Activated T-cell treated with anti-CD3 and anti-CD28 coated beads, Interleukin-2, amount 50 U/mL, for 72 hours (primary cell): ENCODE measurements at regions not wholly inside any gene's neighbourhood (a gene's known extent, or its start where the extent isn't known, plus 50 kb on each side); places are given as distances from the start of the nearest gene placed in this dataset.
A peak's percentile ranks its signal among the peaks of the same experiment; 100 is the strongest.

Source experiments
- ATAC-seq, 2 donors: fragments of 150-1000 bp; cut with Tn5 transposase; replicated peaks in 1 of 2; 2 replicates each; pipeline ENCODE4 v1.10.0; 2021; ENCODE audit warnings: moderate library complexity in 2 of 2, mild to moderate bottlenecking in 1 of 2
- DNase-seq, 2 donors: peaks; one replicate each; pipeline ENCODE4 v3.0.0; 2021 to 2022; ENCODE audit warnings: mixed read lengths in 1 of 2
- H3K27ac Mint-ChIP-seq: one replicate; pipeline ENCODE4 v1.8.0; 2022; ENCODE audit warnings: mild to moderate bottlenecking, moderate library complexity, mixed read lengths
- H3K27me3 Mint-ChIP-seq: one replicate; pipeline ENCODE4 v1.8.0; 2022; ENCODE audit warnings: low read depth, mixed read lengths
- H3K36me3 Mint-ChIP-seq, 2 donors: one replicate each; pipeline ENCODE4 v1.8.0; 2022; ENCODE audit warnings: mixed read lengths in 2 of 2, mild to moderate bottlenecking in 1 of 2; ENCODE audit not compliant: insufficient read depth in 2 of 2
- H3K4me1 Mint-ChIP-seq: one replicate; pipeline ENCODE4 v1.8.0; 2022; ENCODE audit warnings: low read depth, mixed read lengths
- H3K4me3 Mint-ChIP-seq, 2 donors: one replicate each; pipeline ENCODE4 v1.8.0; 2022; ENCODE audit warnings: mild to moderate bottlenecking in 2 of 2, mixed read lengths in 2 of 2, moderate library complexity in 2 of 2
- H3K9me3 Mint-ChIP-seq, 2 donors: one replicate each; pipeline ENCODE4 v1.8.0; 2022; ENCODE audit warnings: mixed read lengths in 2 of 2

GRCh38 chr18:24651434-24651833 lies 191.0 kb downstream of the HRH4 start:
- H3K9me3 Mint-ChIP-seq, result peaks cover 0 to 2% of the 10 kb centered on the region in 2 donors
- H3K27me3 Mint-ChIP-seq, result no peaks in the 10 kb centered on the region
- H3K4me1 Mint-ChIP-seq, result no peaks in the 10 kb centered on the region
- DNase-seq, result no peak
- no peak overlapping the region for H3K27ac Mint-ChIP-seq
- H3K36me3 Mint-ChIP-seq, result no peaks in the 10 kb centered on the region
- ATAC-seq, result no peak
- no peak overlapping the region for H3K4me3 Mint-ChIP-seq

GRCh38 chr18:24656050-24656449 lies 195.6 kb downstream of the HRH4 start:
- peaks cover 12% of the 10 kb centered on the region for H3K4me1 Mint-ChIP-seq
- H3K36me3 Mint-ChIP-seq, result no peaks in the 10 kb centered on the region
- peaks cover 0 to 2% of the 10 kb centered on the region in 2 donors for H3K9me3 Mint-ChIP-seq
- DNase-seq (no peak), ATAC-seq (no peak)
- no peaks in the 10 kb centered on the region for H3K27me3 Mint-ChIP-seq
- no peak overlapping the region for H3K4me3 Mint-ChIP-seq
- no peak overlapping the region for H3K27ac Mint-ChIP-seq

- H3K4me1 Mint-ChIP-seq, result peaks cover 12% of the 10 kb centered on the region
- H3K9me3 Mint-ChIP-seq, result no peaks in the 10 kb centered on the region
- no peak for DNase-seq
- no peak overlapping the region for H3K4me3 Mint-ChIP-seq
- H3K36me3 Mint-ChIP-seq, result no peaks in the 10 kb centered on the region
- no peak overlapping the region for H3K27ac Mint-ChIP-seq
- H3K27me3 Mint-ChIP-seq, result no peaks in the 10 kb centered on the region
- no peak for ATAC-seq
Measured at GRCh38 chr18:24656551-24657443, 196.4 kb downstream of the HRH4 start.

- no peak for DNase-seq
- no peaks in the 10 kb centered on the region for H3K9me3 Mint-ChIP-seq
- no peak for ATAC-seq
- H3K4me1 Mint-ChIP-seq, result peaks cover 12% of the 10 kb centered on the region
- no peak overlapping the region for H3K27ac Mint-ChIP-seq
- no peaks in the 10 kb centered on the region for H3K36me3 Mint-ChIP-seq
- H3K4me3 Mint-ChIP-seq, result no peak overlapping the region
- H3K27me3 Mint-ChIP-seq, result no peaks in the 10 kb centered on the region
Measured at GRCh38 chr18:24657444-24657842, 197.0 kb downstream of the HRH4 start.

- Mint-ChIP-seq H3K27me3 (peaks cover 6% of the 10 kb centered on the region), H3K4me1 (peaks cover 17% of the 10 kb centered on the region), H3K27ac (no peak overlapping the region), H3K4me3 (no peak overlapping the region), H3K9me3 (no peaks in the 10 kb centered on the region), H3K36me3 (no peaks in the 10 kb centered on the region)
- ATAC-seq (no peak), DNase-seq (no peak)
Measured at GRCh38 chr18:24658302-24658701, 197.9 kb downstream of the HRH4 start.

GRCh38 chr18:24659827-24660720 lies 199.6 kb downstream of the HRH4 start:
- peak overlapping the region; percentile 51 for H3K27ac Mint-ChIP-seq
- peaks cover 6% of the 10 kb centered on the region for H3K27me3 Mint-ChIP-seq
- H3K36me3 Mint-ChIP-seq, result no peaks in the 10 kb centered on the region

GRCh38 chr18:24660956-24661355 lies 200.5 kb downstream of the HRH4 start:
- Mint-ChIP-seq H3K36me3 (no peaks in the 10 kb centered on the region), H3K27ac (no peak overlapping the region), H3K4me1 (peaks cover 17% of the 10 kb centered on the region), H3K27me3 (peaks cover 6% of the 10 kb centered on the region), H3K9me3 (no peaks in the 10 kb centered on the region), H3K4me3 (no peak overlapping the region)
- DNase-seq (no peak), ATAC-seq (no peak)

More at GRCh38 chr18:24659827-24660720, 199.6 kb downstream of the HRH4 start:
- peak; percentile 75 to 77 for ATAC-seq
- H3K4me1 Mint-ChIP-seq, result peaks cover 17% of the 10 kb centered on the region
- H3K9me3 Mint-ChIP-seq, result no peaks in the 10 kb centered on the region
- peak overlapping the region; percentile 61 to 80 for H3K4me3 Mint-ChIP-seq
- peak in 1 of 2 donors; percentile 38 for DNase-seq

GRCh38 chr18:24662412-24662821 lies 202.0 kb downstream of the HRH4 start:
- no peak for DNase-seq
- Mint-ChIP-seq H3K27ac (no peak overlapping the region), H3K27me3 (peaks cover 6% of the 10 kb centered on the region), H3K36me3 (no peaks in the 10 kb centered on the region), H3K4me1 (peaks cover 17% of the 10 kb centered on the region), H3K9me3 (no peaks in the 10 kb centered on the region), H3K4me3 (no peak overlapping the region)
- no peak for ATAC-seq

GRCh38 chr18:24663026-24663425 lies 202.6 kb downstream of the HRH4 start:
- no peaks in the 10 kb centered on the region for H3K9me3 Mint-ChIP-seq
- H3K27ac Mint-ChIP-seq, result no peak overlapping the region
- peaks cover 6% of the 10 kb centered on the region for H3K27me3 Mint-ChIP-seq
- H3K4me1 Mint-ChIP-seq, result peaks cover 17% of the 10 kb centered on the region
- no peak for DNase-seq
- H3K4me3 Mint-ChIP-seq, result no peak overlapping the region
- ATAC-seq, result no peak
- no peaks in the 10 kb centered on the region for H3K36me3 Mint-ChIP-seq

- no peaks in the 10 kb centered on the region for H3K36me3 Mint-ChIP-seq
- no peaks in the 10 kb centered on the region for H3K9me3 Mint-ChIP-seq
- DNase-seq (no peak), ATAC-seq (no peak)
- H3K27me3 Mint-ChIP-seq, result peaks cover 32% of the 10 kb centered on the region
- H3K4me3 Mint-ChIP-seq, result no peak overlapping the region
- peaks cover 9% of the 10 kb centered on the region for H3K4me1 Mint-ChIP-seq
- no peak overlapping the region for H3K27ac Mint-ChIP-seq
Measured at GRCh38 chr18:24669015-24669414, 208.6 kb downstream of the HRH4 start.

- DNase-seq, result no peak
- Mint-ChIP-seq H3K9me3 (no peaks in the 10 kb centered on the region), H3K27me3 (peaks cover 32% of the 10 kb centered on the region)
Measured at GRCh38 chr18:24669502-24669901, 209.1 kb downstream of the HRH4 start.

GRCh38 chr18:24672165-24672941 lies 211.9 kb downstream of the HRH4 start:
- Mint-ChIP-seq H3K9me3 (no peaks in the 10 kb centered on the region), H3K36me3 (no peaks in the 10 kb centered on the region), H3K27me3 (peaks cover 39% of the 10 kb centered on the region), H3K27ac (no peak overlapping the region), H3K4me3 (no peak overlapping the region), H3K4me1 (peaks cover 19% of the 10 kb centered on the region)
- ATAC-seq (no peak), DNase-seq (no peak)

More at GRCh38 chr18:24669502-24669901, 209.1 kb downstream of the HRH4 start:
- Mint-ChIP-seq H3K27ac (no peak overlapping the region), H3K4me1 (peaks cover 14% of the 10 kb centered on the region), H3K36me3 (no peaks in the 10 kb centered on the region), H3K4me3 (no peak overlapping the region)
- no peak for ATAC-seq
